ENCODE measurements at regions not wholly inside any gene's neighbourhood (a gene's known extent, or its start where the extent isn't known, plus 50 kb on each side); places are given as distances from the start of the nearest gene placed in this dataset.

DNA sequence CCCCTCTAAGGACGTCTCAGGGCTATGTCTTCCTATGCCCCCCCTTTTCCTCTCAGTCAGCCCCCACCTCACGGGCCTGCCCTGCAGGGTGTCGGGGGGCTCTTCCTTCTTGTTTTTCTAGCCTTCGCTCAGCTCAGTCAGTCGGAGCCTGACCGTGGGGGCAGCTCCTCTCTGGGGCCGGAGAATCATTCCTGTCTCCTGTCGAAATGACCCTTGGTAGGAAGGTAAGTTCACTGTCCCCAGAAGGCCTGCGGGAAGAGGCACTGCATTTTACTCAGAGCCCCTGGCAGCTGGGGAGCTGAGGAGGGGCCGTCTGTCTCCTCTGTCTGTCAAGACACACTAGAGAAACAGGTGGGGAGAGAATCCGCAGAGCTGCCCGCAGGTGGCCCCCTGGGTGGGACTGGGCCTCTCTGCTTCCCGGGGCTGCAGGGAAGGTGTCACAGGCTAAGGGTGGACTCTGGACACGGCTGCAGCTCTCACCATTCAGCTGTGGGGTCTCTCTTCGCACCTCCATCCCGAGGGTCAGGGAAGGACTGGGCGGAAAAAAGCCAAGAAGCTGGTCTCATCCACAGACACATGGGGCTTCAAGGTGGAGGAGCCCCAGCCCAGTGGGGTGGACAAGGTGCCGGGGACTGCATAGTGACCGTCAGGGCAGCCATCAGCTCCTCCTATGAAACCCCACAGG is 112.8 kb upstream of the TNRC6C start:
- TF ChIP-seq, protein P1, sequence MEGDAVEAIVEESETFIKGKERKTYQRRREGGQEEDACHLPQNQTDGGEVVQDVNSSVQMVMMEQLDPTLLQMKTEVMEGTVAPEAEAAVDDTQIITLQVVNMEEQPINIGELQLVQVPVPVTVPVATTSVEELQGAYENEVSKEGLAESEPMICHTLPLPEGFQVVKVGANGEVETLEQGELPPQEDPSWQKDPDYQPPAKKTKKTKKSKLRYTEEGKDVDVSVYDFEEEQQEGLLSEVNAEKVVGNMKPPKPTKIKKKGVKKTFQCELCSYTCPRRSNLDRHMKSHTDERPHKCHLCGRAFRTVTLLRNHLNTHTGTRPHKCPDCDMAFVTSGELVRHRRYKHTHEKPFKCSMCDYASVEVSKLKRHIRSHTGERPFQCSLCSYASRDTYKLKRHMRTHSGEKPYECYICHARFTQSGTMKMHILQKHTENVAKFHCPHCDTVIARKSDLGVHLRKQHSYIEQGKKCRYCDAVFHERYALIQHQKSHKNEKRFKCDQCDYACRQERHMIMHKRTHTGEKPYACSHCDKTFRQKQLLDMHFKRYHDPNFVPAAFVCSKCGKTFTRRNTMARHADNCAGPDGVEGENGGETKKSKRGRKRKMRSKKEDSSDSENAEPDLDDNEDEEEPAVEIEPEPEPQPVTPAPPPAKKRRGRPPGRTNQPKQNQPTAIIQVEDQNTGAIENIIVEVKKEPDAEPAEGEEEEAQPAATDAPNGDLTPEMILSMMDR (IDR thresholded peaks at IDR 0.05; ENCODE audit: low read depth, low read length) = no peak
- TF ChIP-seq EZH2phosphoT487 (IDR thresholded peaks at IDR 0.05; ENCODE audit: low read depth) = no peak

Measured in OCI-LY3 (cell line).